ENCODE measurements at regions not wholly inside any gene's neighbourhood (a gene's known extent, or its start where the extent isn't known, plus 50 kb on each side); places are given as distances from the start of the nearest gene placed in this dataset.

DNA sequence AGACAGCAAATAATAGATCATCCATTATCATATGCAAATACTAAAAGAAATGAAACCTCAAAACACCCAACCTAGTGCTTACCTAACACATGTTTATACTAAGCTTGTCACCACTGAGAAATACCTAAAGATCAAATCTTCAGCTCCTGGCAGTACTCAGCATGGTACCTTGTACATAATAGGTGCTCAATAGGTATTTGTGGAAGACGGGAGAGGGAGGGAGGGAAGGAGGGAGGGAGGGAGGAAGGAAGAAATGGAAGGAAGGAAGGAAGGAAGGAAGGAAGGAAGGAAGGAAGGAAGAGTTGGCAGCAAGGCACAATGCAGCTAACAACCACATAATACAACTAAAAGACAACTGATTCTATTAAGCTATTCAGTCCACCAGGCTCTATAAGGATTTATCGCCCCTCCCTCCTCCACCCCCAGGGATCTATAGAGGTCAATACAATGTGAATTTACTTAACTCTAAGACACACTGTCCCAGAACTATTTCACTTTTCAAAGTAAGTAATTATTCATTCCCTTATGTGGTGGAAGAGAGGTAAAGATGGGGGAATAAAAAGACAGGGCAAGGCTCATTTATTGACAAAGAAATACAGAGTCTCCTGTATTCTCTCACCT is 328.9 kb downstream of the PAPSS1 start:
- Histone ChIP-seq H3K27ac (no peak overlapping the region), H3K9me3 (no peaks in the 10 kb centered on the region), H3K4me1 (no peaks in the 10 kb centered on the region), H3K4me3 (no peak overlapping the region), H3K36me3 (no peaks in the 10 kb centered on the region), H3K27me3 (no peaks in the 10 kb centered on the region)
- intact Hi-C loops (cut with DNase I): no loop called here
- no peak for TF ChIP-seq POLR2AphosphoS5 (IDR thresholded peaks at IDR 0.05; ENCODE audit: insufficient read depth in 1 of 2, low read depth in 1 of 2)
- TF ChIP-seq CTCF (IDR thresholded peaks at IDR 0.05): no peak
- TF ChIP-seq POLR2A (IDR thresholded peaks at IDR 0.05): no peak
- no peak for DNase-seq (ENCODE audit: extremely low spot score in 2 of 2)

DNA sequence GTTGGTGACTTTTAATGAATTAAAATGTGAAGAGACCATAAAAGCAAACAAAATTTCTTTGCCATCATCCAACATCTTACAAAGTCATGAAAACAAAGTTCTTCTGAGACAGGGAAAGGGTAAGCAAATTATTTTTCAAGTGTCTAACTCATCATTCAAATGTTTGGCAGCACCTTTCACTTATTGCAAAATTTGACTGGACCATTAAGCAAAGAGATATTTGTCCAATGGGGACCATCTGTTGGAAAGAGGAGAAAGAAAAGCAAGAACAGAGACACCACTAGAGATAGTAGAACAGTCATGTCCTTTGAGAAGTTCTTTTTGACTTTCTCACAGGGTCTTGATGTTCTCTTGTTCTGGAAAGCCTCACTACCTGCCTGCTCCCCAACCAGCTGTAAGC is 330.1 kb downstream of the PAPSS1 start:
- Histone ChIP-seq H3K27me3 (no peaks in the 10 kb centered on the region), H3K4me1 (no peaks in the 10 kb centered on the region), H3K9me3 (no peaks in the 10 kb centered on the region), H3K4me3 (no peak overlapping the region), H3K27ac (no peak overlapping the region), H3K36me3 (no peaks in the 10 kb centered on the region)
- no peak for DNase-seq (ENCODE audit: extremely low spot score in 2 of 2)
- no peak for TF ChIP-seq CTCF (IDR thresholded peaks at IDR 0.05)
- TF ChIP-seq POLR2A (IDR thresholded peaks at IDR 0.05): no peak
- no peak for TF ChIP-seq POLR2AphosphoS5 (IDR thresholded peaks at IDR 0.05; ENCODE audit: insufficient read depth in 1 of 2, low read depth in 1 of 2)
- intact Hi-C loops (cut with DNase I): no loop called here

DNA sequence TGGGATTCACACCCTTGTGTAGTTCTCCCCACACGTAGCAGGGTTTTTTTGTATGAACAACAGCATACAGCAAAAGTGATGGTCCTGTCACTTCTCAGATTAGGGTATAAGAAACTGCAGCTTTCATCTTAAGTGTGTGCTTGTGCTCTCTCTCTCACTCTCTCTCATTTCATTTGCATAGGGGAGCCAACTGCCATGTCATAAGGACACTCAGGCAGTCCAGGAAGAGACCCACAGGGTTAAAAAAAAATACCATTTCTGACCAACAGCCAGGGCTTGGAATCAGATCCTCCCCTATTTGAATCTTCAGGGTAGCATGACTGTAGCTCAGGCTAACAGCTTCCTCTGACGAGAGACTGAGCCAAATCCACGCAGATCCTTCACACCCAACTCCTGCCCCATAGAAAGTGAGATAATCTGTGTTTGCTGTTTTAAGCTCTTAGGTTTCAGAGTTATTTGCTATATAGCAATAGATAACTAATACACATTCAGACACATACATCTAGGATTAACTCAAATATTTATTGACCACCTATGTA is 331.2 kb downstream of the PAPSS1 start:
- Histone ChIP-seq H3K4me1 (no peaks in the 10 kb centered on the region), H3K27ac (no peak overlapping the region), H3K9me3 (no peaks in the 10 kb centered on the region), H3K36me3 (no peaks in the 10 kb centered on the region), H3K4me3 (no peak overlapping the region), H3K27me3 (no peaks in the 10 kb centered on the region)
- intact Hi-C loops (cut with DNase I): no loop called here
- no peak for DNase-seq (ENCODE audit: extremely low spot score in 2 of 2)
- TF ChIP-seq POLR2AphosphoS5 (IDR thresholded peaks at IDR 0.05; ENCODE audit: insufficient read depth in 1 of 2, low read depth in 1 of 2): no peak
- TF ChIP-seq POLR2A (IDR thresholded peaks at IDR 0.05): no peak
- TF ChIP-seq CTCF (IDR thresholded peaks at IDR 0.05): no peak

DNA sequence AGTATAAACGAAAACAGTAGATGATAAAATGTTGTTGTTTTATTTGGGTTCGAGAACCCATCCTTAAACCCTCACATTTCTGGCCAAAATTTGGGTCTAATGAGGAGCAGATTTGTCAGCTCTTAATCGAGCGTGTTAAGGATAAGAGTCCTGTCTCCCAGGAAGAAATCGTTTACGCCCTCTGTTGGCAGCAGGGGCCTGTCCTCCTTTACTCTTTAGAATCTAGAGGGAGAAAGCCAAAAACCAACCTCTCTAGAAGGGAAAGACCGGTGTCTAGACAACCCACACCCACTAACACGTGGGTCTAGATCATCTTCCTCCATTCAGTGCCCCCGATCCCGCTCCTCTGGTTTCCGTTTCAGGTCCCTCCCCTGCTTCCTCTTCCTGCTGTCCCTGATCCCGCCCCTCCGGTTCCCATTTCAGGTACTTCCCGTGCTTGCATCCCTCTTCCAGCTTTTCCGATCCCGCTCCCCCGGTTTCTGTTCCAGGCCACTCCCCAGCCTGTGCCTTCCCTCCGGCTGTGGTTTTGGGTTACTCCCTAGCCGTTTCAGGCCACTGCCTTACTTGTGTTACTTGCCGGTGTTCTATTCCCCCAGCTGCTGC is 339.1 kb downstream of the PAPSS1 start:
- no peak overlapping the region for H3K4me3 ChIP-seq
- intact Hi-C loops (cut with DNase I): no loop called here
- no peaks in the 10 kb centered on the region for H3K4me1 ChIP-seq
- H3K27ac ChIP-seq: no peak overlapping the region
- no peaks in the 10 kb centered on the region for H3K36me3 ChIP-seq
- TF ChIP-seq CTCF (IDR thresholded peaks at IDR 0.05): no peak
- no peak for TF ChIP-seq POLR2AphosphoS5 (IDR thresholded peaks at IDR 0.05; ENCODE audit: insufficient read depth in 1 of 2, low read depth in 1 of 2)
- TF ChIP-seq POLR2A (IDR thresholded peaks at IDR 0.05): no peak
- DNase-seq (ENCODE audit: extremely low spot score in 2 of 2): no peak
- no peaks in the 10 kb centered on the region for H3K9me3 ChIP-seq
- no peaks in the 10 kb centered on the region for H3K27me3 ChIP-seq

DNA sequence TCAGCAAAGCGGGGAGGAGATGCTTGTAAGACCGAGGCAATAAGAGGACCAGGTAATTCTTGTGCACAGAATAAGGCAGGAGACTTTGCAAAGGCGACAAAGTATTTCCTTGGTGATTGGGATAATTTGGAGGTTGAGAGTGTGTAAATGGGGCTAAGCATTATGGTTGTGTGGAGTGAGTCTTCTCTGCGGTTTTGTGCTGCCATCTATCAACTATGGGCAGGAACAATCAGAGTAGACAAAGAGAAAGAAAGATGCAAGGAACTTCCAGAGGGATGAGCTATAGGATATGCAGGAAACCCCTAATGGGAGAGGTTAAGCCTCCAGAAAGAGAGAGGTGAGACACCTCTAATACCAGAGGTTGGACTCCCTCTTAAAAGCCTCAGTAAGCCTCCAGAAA is 339.8 kb downstream of the PAPSS1 start:
- no peak overlapping the region for H3K4me3 ChIP-seq
- TF ChIP-seq CTCF (IDR thresholded peaks at IDR 0.05) (no peak), POLR2A (IDR thresholded peaks at IDR 0.05) (no peak), POLR2AphosphoS5 (IDR thresholded peaks at IDR 0.05; ENCODE audit: insufficient read depth in 1 of 2, low read depth in 1 of 2) (no peak)
- intact Hi-C loops (cut with DNase I): no loop called here
- H3K9me3 ChIP-seq: no peaks in the 10 kb centered on the region
- no peaks in the 10 kb centered on the region for H3K27me3 ChIP-seq
- no peaks in the 10 kb centered on the region for H3K4me1 ChIP-seq
- DNase-seq (ENCODE audit: extremely low spot score in 2 of 2): no peak
- no peaks in the 10 kb centered on the region for H3K36me3 ChIP-seq
- H3K27ac ChIP-seq: no peak overlapping the region
